ENCODE measurements at regions not wholly inside any gene's neighbourhood (a gene's known extent, or its start where the extent isn't known, plus 50 kb on each side); places are given as distances from the start of the nearest gene placed in this dataset.

GRCh38 chr9:102867488-102867887, 127.6 kb upstream of the CYLC2 start:
- TF ChIP-seq, protein P1, sequence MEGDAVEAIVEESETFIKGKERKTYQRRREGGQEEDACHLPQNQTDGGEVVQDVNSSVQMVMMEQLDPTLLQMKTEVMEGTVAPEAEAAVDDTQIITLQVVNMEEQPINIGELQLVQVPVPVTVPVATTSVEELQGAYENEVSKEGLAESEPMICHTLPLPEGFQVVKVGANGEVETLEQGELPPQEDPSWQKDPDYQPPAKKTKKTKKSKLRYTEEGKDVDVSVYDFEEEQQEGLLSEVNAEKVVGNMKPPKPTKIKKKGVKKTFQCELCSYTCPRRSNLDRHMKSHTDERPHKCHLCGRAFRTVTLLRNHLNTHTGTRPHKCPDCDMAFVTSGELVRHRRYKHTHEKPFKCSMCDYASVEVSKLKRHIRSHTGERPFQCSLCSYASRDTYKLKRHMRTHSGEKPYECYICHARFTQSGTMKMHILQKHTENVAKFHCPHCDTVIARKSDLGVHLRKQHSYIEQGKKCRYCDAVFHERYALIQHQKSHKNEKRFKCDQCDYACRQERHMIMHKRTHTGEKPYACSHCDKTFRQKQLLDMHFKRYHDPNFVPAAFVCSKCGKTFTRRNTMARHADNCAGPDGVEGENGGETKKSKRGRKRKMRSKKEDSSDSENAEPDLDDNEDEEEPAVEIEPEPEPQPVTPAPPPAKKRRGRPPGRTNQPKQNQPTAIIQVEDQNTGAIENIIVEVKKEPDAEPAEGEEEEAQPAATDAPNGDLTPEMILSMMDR (IDR thresholded peaks at IDR 0.05) = no peak
- TF ChIP-seq POLR2AphosphoS5 (IDR thresholded peaks at IDR 0.05; ENCODE audit: low read depth, low read length) (no peak), SIN3A (IDR thresholded peaks at IDR 0.05; ENCODE audit: borderline replicate concordance, insufficient read depth, low read depth, low read length) (no peak)
